HEK293 (cell line): ENCODE measurements at regions not wholly inside any gene's neighbourhood (a gene's known extent, or its start where the extent isn't known, plus 50 kb on each side); places are given as distances from the start of the nearest gene placed in this dataset.

Source experiments
- CTCF ChIA-PET: fragments of 350-600 bp; formaldehyde crosslinking; extraction: SDS; loops from one replicate; lab custom pipeline; 2021; ENCODE audit warnings: antibody characterized with exemption; lab: Yijun Ruan, JAX
- POLR2A ChIA-PET: fragments of 300-600 bp; formaldehyde crosslinking; extraction: SDS; loops from one replicate; lab custom pipeline; 2020; ENCODE audit warnings: antibody characterized with exemption, inconsistent platforms; lab: Yijun Ruan, JAX
- H3K27ac ChIP-seq: fragments of 200-500 bp; sonication (Bioruptor generic); 2 replicates; pipeline ENCODE4 v1.5.1; 2014; ENCODE audit warnings: low read depth, low read length, control low read depth, inconsistent platforms; ENCODE audit errors: extremely low read depth
- H3K36me3 ChIP-seq, 2 experiments: fragments of 200-500 bp in 1 of 2; sonication (Bioruptor generic) in 1 of 2; 1 replicate in 1 of 2; 2 replicates in 1 of 2; pipeline ENCODE4 v1.5.1; 2014 to 2017; ENCODE audit warnings: inconsistent platforms in 2 of 2, low read length in 2 of 2; ENCODE audit not compliant: control insufficient read depth in 2 of 2, insufficient read depth in 1 of 2
- H3K4me1 ChIP-seq: fragments of 200-500 bp; sonication (Bioruptor generic); 2 replicates; pipeline ENCODE4 v1.5.1; 2014; ENCODE audit warnings: mild to moderate bottlenecking, low read length, inconsistent platforms; ENCODE audit not compliant: control insufficient read depth, insufficient read depth
- H3K4me3 ChIP-seq: 2 replicates; pipeline ENCODE4 v1.5.1; 2011; ENCODE audit warnings: low read depth, mild to moderate bottlenecking, control low read depth, low read length, moderate library complexity
- H3K9me3 ChIP-seq: fragments of 200-500 bp; sonication (Bioruptor generic); 2 replicates; pipeline ENCODE4 v1.5.1; 2014; ENCODE audit warnings: low read depth, low read length, inconsistent platforms; ENCODE audit not compliant: control insufficient read depth, insufficient read depth
- CTCF ChIP-seq: fragments of 450-650 bp; formaldehyde crosslinking; IDR thresholded peaks from 2 replicates; pipeline ENCODE4 v1.5.1; 2016; ENCODE audit warnings: missing biosample characterization, missing genetic modification characterization
- FEZF1 ChIP-seq: fragments of 450-650 bp; formaldehyde crosslinking; IDR thresholded peaks from 2 replicates; pipeline ENCODE4 v1.5.1; 2016; ENCODE audit warnings: missing biosample characterization, missing genetic modification characterization
- HOXD13 ChIP-seq: sonication (generic); formaldehyde crosslinking; IDR thresholded peaks from 2 replicates; pipeline ENCODE4 v1.8.0; 2022; ENCODE audit warnings: missing genetic modification reagents, borderline replicate concordance
- INSM2 ChIP-seq: fragments of 450-650 bp; formaldehyde crosslinking; IDR thresholded peaks from 2 replicates; pipeline ENCODE4 v1.5.1; 2016; ENCODE audit warnings: missing biosample characterization, missing genetic modification characterization
- SCRT1 ChIP-seq: fragments of 450-650 bp; formaldehyde crosslinking; IDR thresholded peaks from 2 replicates; pipeline ENCODE4 v1.5.1; 2016; ENCODE audit warnings: missing biosample characterization, missing genetic modification characterization, borderline replicate concordance
- SP2 ChIP-seq: fragments of 450-650 bp; formaldehyde crosslinking; IDR thresholded peaks from 2 replicates; pipeline ENCODE4 v1.5.1; 2016; ENCODE audit warnings: missing biosample characterization, missing genetic modification characterization
- TRIM28 ChIP-seq: IDR thresholded peaks from 2 replicates; pipeline ENCODE4 v1.6.1; 2011; ENCODE audit warnings: low read length, control low read depth, borderline replicate concordance
- ZBTB17 ChIP-seq: fragments of 450-650 bp; formaldehyde crosslinking; IDR thresholded peaks from 2 replicates; pipeline ENCODE4 v1.5.1; 2016; ENCODE audit warnings: missing biosample characterization, missing genetic modification characterization
- ZBTB44 ChIP-seq: fragments of 450-650 bp; IDR thresholded peaks from 2 replicates; pipeline ENCODE4 v1.5.1; 2018; ENCODE audit warnings: missing biosample characterization, mild to moderate bottlenecking, missing genetic modification characterization
- ZBTB48 ChIP-seq: fragments of 450-650 bp; formaldehyde crosslinking; IDR thresholded peaks from 2 replicates; pipeline ENCODE4 v1.5.1; 2016; ENCODE audit warnings: missing biosample characterization, missing genetic modification characterization
- ZNF16 ChIP-seq: fragments of 450-650 bp; formaldehyde crosslinking; IDR thresholded peaks from 2 replicates; pipeline ENCODE4 v1.5.1; 2016; ENCODE audit warnings: low read depth, missing biosample characterization, missing genetic modification characterization
- ZNF23 ChIP-seq: fragments of 450-650 bp; formaldehyde crosslinking; IDR thresholded peaks from 2 replicates; pipeline ENCODE4 v1.5.1; 2016; ENCODE audit warnings: missing biosample characterization, missing genetic modification characterization, borderline replicate concordance
- ZNF239 ChIP-seq: fragments of 450-650 bp; formaldehyde crosslinking; IDR thresholded peaks from 2 replicates; pipeline ENCODE4 v1.5.1; 2016; ENCODE audit warnings: missing biosample characterization, missing genetic modification characterization
- ZNF362 ChIP-seq: fragments of 450-650 bp; formaldehyde crosslinking; IDR thresholded peaks from 2 replicates; pipeline ENCODE4 v1.5.1; 2016; ENCODE audit warnings: missing biosample characterization, missing genetic modification characterization
- ZNF548 ChIP-seq: fragments of 450-650 bp; formaldehyde crosslinking; IDR thresholded peaks from 2 replicates; pipeline ENCODE4 v1.5.1; 2016; ENCODE audit warnings: missing biosample characterization, missing genetic modification characterization
- ZNF600 ChIP-seq: fragments of 450-650 bp; formaldehyde crosslinking; IDR thresholded peaks from 2 replicates; pipeline ENCODE4 v1.5.1; 2016; ENCODE audit warnings: missing biosample characterization, missing genetic modification characterization
- ZNF629 ChIP-seq: fragments of 450-650 bp; formaldehyde crosslinking; IDR thresholded peaks from 2 replicates; pipeline ENCODE4 v1.5.1; 2017; ENCODE audit warnings: missing biosample characterization, missing genetic modification characterization
- ZNF654 ChIP-seq: fragments of 450-650 bp; formaldehyde crosslinking; IDR thresholded peaks from 2 replicates; pipeline ENCODE4 v1.5.1; 2016; ENCODE audit warnings: low read depth, missing biosample characterization, missing genetic modification characterization
- ZNF837 ChIP-seq: fragments of 450-650 bp; formaldehyde crosslinking; IDR thresholded peaks from 2 replicates; pipeline ENCODE4 v1.5.1; 2016; ENCODE audit warnings: missing biosample characterization, missing genetic modification characterization
- ZSCAN4 ChIP-seq: fragments of 450-650 bp; formaldehyde crosslinking; IDR thresholded peaks from 2 replicates; pipeline ENCODE4 v1.5.1; 2017; ENCODE audit warnings: missing biosample characterization, missing genetic modification characterization
- ZXDB ChIP-seq: fragments of 450-650 bp; formaldehyde crosslinking; IDR thresholded peaks from 2 replicates; pipeline ENCODE4 v1.5.1; 2016; ENCODE audit warnings: missing biosample characterization, missing genetic modification characterization

GRCh38 chr12:65608319-65608916, 215.9 kb upstream of the HMGA2 start:
- TF ChIP-seq ZNF600 (tag by site-specific recombination) (no peak), ZNF837 (tag by site-specific recombination) (no peak), ZNF362 (tag by site-specific recombination) (no peak), ZNF16 (tag by site-specific recombination) (no peak), TRIM28 (no peak), ZNF629 (tag by site-specific recombination) (no peak), ZBTB17 (no peak), SP2 (tag by site-specific recombination) (no peak), ZNF23 (tag by site-specific recombination) (no peak)
- POLR2A ChIA-PET = interaction anchor here (1.0 kb wide), 1 partner anchor 11 kb away, joined by 3 read pairs; no protein-coding TSS in a partner anchor
- H3K27ac ChIP-seq = no peak overlapping the region
- peaks cover 18% of the 10 kb centered on the region for H3K4me1 ChIP-seq
- CTCF ChIA-PET = interaction anchor here (0.6 to 1.7 kb wide), 4 partner anchors 52 to 427 kb away, joined by 3 to 7 read pairs (median 4); no protein-coding TSS in a partner anchor
- H3K36me3 ChIP-seq = no peaks in the 10 kb centered on the region
- H3K4me3 ChIP-seq = no peak overlapping the region
- H3K9me3 ChIP-seq = no peaks in the 10 kb centered on the region; the same call in 1 of the 2 replicates

GRCh38 chr12:65609359-65609771, 214.9 kb upstream of the HMGA2 start:
- Histone ChIP-seq H3K9me3 (no peaks in the 10 kb centered on the region; the same call in 1 of the 2 replicates), H3K36me3 (no peaks in the 10 kb centered on the region), H3K27ac (no peak overlapping the region), H3K4me3 (no peak overlapping the region), H3K4me1 (peaks cover 13% of the 10 kb centered on the region)
- POLR2A ChIA-PET = no interaction called here
- TF ChIP-seq ZXDB (tag by site-specific recombination) (no peak), INSM2 (no peak), CTCF (tag by site-specific recombination) (peak; percentile 28; the same call in 1 of the 2 replicates), ZNF654 (peak; percentile 24; the same call in 1 of the 2 replicates)
- CTCF ChIA-PET = interaction anchor here (0.6 to 1.7 kb wide), 5 partner anchors 69 to 429 kb away, joined by 3 to 5 read pairs (median 3); no protein-coding TSS in a partner anchor

GRCh38 chr12:65611396-65611795, 212.9 kb upstream of the HMGA2 start:
- Histone ChIP-seq H3K9me3 (no peaks in the 10 kb centered on the region; the same call in 1 of the 2 replicates), H3K4me3 (no peak overlapping the region), H3K36me3 (no peaks in the 10 kb centered on the region), H3K4me1 (peaks cover under 1% of the 10 kb centered on the region; the same call in 1 of the 2 replicates), H3K27ac (no peak overlapping the region)
- POLR2A ChIA-PET = no interaction called here
- CTCF ChIA-PET = interaction anchor here (0.7 to 1.6 kb wide), 3 partner anchors 9 to 67 kb away, joined by 3 to 12 read pairs (median 6); no protein-coding TSS in a partner anchor
- no peak for TF ChIP-seq ZSCAN4 (tag by site-specific recombination)
- TF ChIP-seq ZNF548 (tag by site-specific recombination) = no peak
- TF ChIP-seq ZBTB44 = no peak
- no peak for TF ChIP-seq ZBTB48 (tag by site-specific recombination)
- no peak for TF ChIP-seq ZNF239
- no peak for TF ChIP-seq ZBTB17
- TF ChIP-seq SCRT1 (tag by site-specific recombination) = no peak
- TF ChIP-seq HOXD13 = no peak
- TF ChIP-seq FEZF1 (tag by site-specific recombination) = no peak
